ENCODE measurements at regions not wholly inside any gene's neighbourhood (a gene's known extent, or its start where the extent isn't known, plus 50 kb on each side); places are given as distances from the start of the nearest gene placed in this dataset.

DNA sequence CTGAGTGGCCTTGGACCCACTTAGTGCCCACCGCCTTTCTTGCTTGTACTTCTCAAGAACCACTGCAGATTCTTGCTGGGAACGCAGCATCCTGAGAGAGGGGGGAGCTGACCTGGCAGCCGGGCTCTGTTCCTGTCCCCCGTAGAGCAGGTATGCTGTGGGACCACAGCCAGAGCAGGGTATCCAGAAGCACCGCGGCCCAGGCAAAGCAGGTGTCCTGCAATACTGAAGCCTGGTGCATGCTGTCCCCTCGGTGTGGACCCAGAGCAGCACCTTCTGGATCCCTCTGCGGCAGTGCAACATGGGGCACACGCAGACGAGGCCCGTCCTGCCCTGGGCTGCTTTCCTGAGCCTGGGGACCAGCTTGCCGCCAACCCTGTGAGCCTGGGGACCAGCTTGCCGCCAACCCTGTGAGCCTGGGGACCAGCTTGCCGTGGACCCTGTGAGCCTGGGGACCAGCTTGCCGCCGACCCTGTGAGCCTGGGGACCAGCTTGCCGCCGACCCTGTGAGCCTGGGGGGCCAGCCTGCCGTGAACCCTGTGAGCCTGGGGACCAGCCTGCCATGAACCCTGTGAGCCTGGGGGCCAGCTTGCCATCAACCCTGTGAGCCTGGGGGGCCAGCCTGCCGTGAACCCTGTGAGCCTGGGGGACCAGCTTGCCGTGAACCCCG, 60.9 kb upstream of the ADGRA1 start:
- TF ChIP-seq FOXJ3 (CRISPR knock-in tag; IDR thresholded peaks at IDR 0.05; ENCODE audit: borderline replicate concordance) = no peak
- TF ChIP-seq E2F5 (CRISPR knock-in tag; IDR thresholded peaks at IDR 0.05) = no peak
- TF ChIP-seq, protein P1, sequence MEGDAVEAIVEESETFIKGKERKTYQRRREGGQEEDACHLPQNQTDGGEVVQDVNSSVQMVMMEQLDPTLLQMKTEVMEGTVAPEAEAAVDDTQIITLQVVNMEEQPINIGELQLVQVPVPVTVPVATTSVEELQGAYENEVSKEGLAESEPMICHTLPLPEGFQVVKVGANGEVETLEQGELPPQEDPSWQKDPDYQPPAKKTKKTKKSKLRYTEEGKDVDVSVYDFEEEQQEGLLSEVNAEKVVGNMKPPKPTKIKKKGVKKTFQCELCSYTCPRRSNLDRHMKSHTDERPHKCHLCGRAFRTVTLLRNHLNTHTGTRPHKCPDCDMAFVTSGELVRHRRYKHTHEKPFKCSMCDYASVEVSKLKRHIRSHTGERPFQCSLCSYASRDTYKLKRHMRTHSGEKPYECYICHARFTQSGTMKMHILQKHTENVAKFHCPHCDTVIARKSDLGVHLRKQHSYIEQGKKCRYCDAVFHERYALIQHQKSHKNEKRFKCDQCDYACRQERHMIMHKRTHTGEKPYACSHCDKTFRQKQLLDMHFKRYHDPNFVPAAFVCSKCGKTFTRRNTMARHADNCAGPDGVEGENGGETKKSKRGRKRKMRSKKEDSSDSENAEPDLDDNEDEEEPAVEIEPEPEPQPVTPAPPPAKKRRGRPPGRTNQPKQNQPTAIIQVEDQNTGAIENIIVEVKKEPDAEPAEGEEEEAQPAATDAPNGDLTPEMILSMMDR (IDR thresholded peaks at IDR 0.05) = no peak
- no peak for TF ChIP-seq CREM (CRISPR knock-in tag; IDR thresholded peaks at IDR 0.05)
- TF ChIP-seq USF2 (CRISPR knock-in tag; IDR thresholded peaks at IDR 0.05) = no peak
- TF ChIP-seq GRHL2 (CRISPR knock-in tag; IDR thresholded peaks at IDR 0.05; ENCODE audit: insufficient replicate concordance, severe bottlenecking) = no peak
- TF ChIP-seq ZNF281 (CRISPR knock-in tag; IDR thresholded peaks at IDR 0.05) = no peak
- TF ChIP-seq, protein P2, sequence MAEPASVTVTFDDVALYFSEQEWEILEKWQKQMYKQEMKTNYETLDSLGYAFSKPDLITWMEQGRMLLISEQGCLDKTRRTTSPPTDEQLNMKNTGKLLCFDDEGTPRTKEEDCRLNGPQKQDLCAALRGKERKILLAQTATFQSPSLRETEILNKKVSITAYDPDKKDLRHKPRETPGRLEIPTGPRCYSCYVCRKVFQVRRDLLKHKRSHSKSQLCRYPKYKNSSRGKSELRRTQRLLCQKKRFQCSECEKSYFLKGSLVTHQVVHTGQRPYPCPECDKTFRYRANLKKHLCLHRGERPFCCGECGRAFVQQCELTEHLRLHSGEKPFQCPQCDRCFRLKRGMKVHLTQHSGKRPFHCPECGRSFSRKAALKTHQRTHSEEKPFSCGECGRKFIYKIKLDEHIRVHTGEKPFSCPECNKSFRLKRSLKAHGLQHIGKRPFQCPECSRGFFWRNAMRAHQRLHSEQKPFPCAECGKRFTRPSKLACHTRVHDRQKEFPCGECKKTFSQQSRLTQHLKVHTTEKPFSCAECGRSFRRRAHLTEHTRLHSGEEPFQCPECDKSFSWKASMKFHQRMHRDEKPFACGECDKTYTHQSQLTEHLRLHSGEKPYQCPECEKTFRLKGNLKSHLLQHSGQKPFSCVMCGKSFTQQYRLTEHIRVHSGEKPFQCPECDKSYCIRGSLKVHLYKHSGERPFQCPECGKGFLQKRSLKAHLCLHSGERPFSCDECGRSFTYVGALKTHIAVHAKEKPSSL (CRISPR knock-in tag; conservative IDR thresholded peaks at IDR 0.05) = no peak
- TF ChIP-seq MXD4 (CRISPR knock-in tag; IDR thresholded peaks at IDR 0.05; ENCODE audit: borderline replicate concordance) = no peak
- TF ChIP-seq STAT6 (CRISPR knock-in tag; conservative IDR thresholded peaks at IDR 0.05; ENCODE audit: low read depth) = no peak
- no peak for TF ChIP-seq CBFB (CRISPR knock-in tag; IDR thresholded peaks at IDR 0.05; ENCODE audit: low read depth)
- no peak for TF ChIP-seq NFATC4 (CRISPR knock-in tag; IDR thresholded peaks at IDR 0.05)
- no peak for TF ChIP-seq SMAD4 (CRISPR knock-in tag; IDR thresholded peaks at IDR 0.05)

All from WTC11 (cell line).